Kidney epithelial cell (primary cell): ENCODE measurements at regions not wholly inside any gene's neighbourhood (a gene's known extent, or its start where the extent isn't known, plus 50 kb on each side); places are given as distances from the start of the nearest gene placed in this dataset.

ENCODE experiments used
- DNase-seq: peaks from one replicate; pipeline ENCODE4 v3.0.0-alpha.2; 2010; ENCODE audit warnings: low read depth
- H3K27me3 ChIP-seq: 2 replicates; pipeline ENCODE4 v1.6.0; 2011; ENCODE audit warnings: low read length; ENCODE audit not compliant: control insufficient read depth, insufficient read depth
- H3K36me3 ChIP-seq: 2 replicates; pipeline ENCODE4 v1.5.1; 2011; ENCODE audit warnings: low read length; ENCODE audit not compliant: control insufficient read depth, insufficient read depth
- H3K4me3 ChIP-seq: 2 replicates; pipeline ENCODE4 v1.5.1; 2011; ENCODE audit warnings: low read depth, mild to moderate bottlenecking, control low read depth, low read length
- CTCF ChIP-seq: IDR thresholded peaks from 2 replicates; pipeline ENCODE4 v1.5.1; 2011; ENCODE audit warnings: mild to moderate bottlenecking, moderate library complexity, low read length, control low read depth, inconsistent platforms; ENCODE audit not compliant: insufficient read depth, poor library complexity, severe bottlenecking

- no peaks in the 10 kb centered on the region for H3K27me3 ChIP-seq
- no peak for TF ChIP-seq CTCF
- no peak for DNase-seq
Observed at GRCh38 chr20:17129089-17129488, 97.8 kb upstream of the PCSK2 start.

GRCh38 chr20:17137692-17138091, 89.1 kb upstream of the PCSK2 start:
- DNase-seq = no peak
- no peak overlapping the region for H3K4me3 ChIP-seq
- no peak for TF ChIP-seq CTCF
- H3K36me3 ChIP-seq = no peaks in the 10 kb centered on the region
- no peaks in the 10 kb centered on the region for H3K27me3 ChIP-seq

More at GRCh38 chr20:17129089-17129488, 97.8 kb upstream of the PCSK2 start:
- H3K4me3 ChIP-seq = no peak overlapping the region
- H3K36me3 ChIP-seq = no peaks in the 10 kb centered on the region

GRCh38 chr20:17138237-17138636, 88.6 kb upstream of the PCSK2 start:
- DNase-seq = no peak
- TF ChIP-seq CTCF = no peak

GRCh38 chr20:17140894-17141293, 85.9 kb upstream of the PCSK2 start:
- no peak for TF ChIP-seq CTCF
- no peaks in the 10 kb centered on the region for H3K36me3 ChIP-seq
- H3K27me3 ChIP-seq = no peaks in the 10 kb centered on the region
- H3K4me3 ChIP-seq = no peak overlapping the region
- DNase-seq = no peak

More at GRCh38 chr20:17138237-17138636, 88.6 kb upstream of the PCSK2 start:
- Histone ChIP-seq H3K27me3 (no peaks in the 10 kb centered on the region), H3K4me3 (no peak overlapping the region), H3K36me3 (no peaks in the 10 kb centered on the region)

- no peak for TF ChIP-seq CTCF
- DNase-seq = no peak
- Histone ChIP-seq H3K27me3 (no peaks in the 10 kb centered on the region), H3K4me3 (no peak overlapping the region), H3K36me3 (no peaks in the 10 kb centered on the region)
Observed at GRCh38 chr20:17141568-17141967, 85.3 kb upstream of the PCSK2 start.

GRCh38 chr20:17142666-17143065, 84.2 kb upstream of the PCSK2 start:
- no peak for TF ChIP-seq CTCF
- no peaks in the 10 kb centered on the region for H3K27me3 ChIP-seq
- no peak for DNase-seq
- H3K4me3 ChIP-seq = no peak overlapping the region
- H3K36me3 ChIP-seq = no peaks in the 10 kb centered on the region
